ENCODE measurements at regions not wholly inside any gene's neighbourhood (a gene's known extent, or its start where the extent isn't known, plus 50 kb on each side); places are given as distances from the start of the nearest gene placed in this dataset.

DNA sequence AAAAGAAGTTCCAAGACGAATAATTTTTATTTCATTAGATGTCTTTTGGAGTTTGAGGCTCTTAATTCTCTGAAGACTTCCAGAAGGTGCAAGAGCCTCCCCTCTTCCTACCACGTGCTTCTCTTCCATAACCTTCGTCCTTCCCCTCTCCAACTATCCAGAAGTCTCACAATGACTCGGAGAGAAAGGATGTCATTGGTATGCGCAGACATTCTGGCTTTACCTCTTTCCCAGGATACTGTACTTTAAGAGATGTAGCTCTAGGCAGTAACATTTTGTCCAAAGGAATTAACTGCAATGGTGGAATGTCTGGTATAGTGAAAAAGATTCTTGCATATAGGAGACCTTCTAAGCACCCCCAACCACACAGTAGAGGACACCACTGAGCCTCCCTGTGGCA, 249.0 kb upstream of the OSR1 start:
- DNase-seq (ENCODE audit: low read depth): peak; percentile 70

DNA sequence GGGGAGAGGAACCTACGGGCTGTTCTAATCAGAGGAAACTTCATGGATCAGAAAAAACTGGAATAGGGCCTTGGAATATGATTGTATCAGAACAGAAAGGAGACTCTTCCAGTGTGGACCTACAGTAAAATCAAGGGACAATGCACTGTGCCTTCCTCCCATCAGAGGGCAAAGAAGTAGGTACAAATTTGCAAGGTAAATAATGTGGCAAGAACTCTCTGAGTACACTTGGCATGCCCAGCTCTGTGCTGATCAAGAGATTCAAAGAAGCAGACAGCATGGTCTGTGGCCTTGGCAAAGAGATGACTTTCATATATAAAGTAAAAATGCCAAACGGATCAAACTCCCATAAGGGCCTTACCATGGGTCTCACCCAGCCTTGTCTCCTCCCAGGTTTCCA, 242.6 kb upstream of the OSR1 start:
- DNase-seq (ENCODE audit: low read depth): no peak

DNA sequence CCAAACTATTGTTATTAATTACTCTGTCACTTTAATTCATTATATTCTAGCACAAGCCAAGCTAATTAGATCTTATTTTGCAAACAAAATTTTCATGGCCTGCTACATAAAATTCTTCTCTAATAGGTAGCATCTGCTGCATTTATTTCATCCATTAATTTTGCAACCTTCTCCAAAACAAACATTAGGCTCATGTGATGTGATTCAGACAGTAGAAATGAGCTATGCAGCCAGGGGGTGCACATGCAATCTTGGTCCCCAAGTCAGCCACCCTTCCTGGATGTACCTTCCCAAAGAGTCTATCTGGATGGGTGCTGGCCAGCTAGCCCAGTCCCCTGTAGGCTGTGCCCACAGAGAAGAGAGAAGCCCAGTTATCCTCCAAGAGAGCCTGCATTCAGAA, 242.1 kb upstream of the OSR1 start:
- no peak for DNase-seq (ENCODE audit: low read depth)

DNA sequence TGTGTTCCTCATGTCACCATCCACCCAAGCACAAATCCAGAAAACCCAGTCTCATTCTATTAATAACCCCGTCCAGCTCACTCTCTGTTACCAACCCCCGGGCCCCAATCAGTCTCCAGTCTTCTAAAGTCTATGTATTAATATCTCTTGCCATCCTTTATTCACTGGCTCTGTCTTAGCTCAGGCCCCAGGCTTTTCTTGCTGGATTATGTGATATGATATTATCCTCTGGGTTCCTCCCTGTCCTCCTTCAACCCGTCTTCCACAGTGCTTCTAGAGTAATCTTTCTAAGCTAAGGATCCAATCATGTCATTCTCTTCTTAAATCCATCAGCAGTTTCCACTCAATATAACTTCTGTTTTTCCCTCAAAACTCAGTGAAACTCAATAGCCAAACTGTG, 240.5 kb upstream of the OSR1 start:
- DNase-seq (ENCODE audit: low read depth): no peak

DNA sequence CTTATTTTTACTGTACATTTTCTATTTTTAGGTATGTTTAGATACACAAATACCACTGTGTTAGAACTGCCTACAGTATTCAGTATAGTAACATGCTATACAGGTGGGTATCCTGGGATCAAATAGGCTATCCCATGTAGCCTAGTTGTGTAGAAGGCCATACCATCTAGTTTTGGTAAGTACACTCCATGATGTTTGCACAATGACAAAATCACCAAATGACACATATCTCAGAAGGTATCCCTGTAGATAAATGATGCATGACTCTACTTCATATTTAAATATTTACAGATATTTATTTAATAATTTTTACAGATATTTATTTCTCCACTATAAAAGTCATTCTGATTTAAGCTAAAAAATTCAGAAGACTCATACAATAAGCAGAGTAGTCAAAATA, 233.8 kb upstream of the OSR1 start:
- DNase-seq (ENCODE audit: low read depth): no peak

DNA sequence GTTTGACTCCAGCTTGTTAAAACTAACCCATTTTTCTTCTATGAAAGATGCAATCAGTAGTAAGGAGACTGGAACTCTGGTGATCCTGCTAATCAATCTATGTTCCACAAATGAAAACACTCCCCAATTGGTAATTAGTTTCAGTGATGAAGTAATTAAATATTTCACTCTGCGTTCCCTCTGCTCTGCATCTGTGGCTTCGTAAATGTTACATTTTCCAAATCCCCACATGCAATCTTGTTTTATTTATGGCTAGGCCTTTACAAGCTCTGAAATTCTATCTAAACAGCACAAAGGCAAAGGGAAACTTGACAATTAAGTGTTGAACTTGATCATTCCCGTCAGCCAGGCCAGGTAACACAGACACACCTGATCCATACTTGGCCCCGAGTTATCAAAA, 231.4 kb upstream of the OSR1 start:
- no peak for DNase-seq (ENCODE audit: low read depth)

DNA sequence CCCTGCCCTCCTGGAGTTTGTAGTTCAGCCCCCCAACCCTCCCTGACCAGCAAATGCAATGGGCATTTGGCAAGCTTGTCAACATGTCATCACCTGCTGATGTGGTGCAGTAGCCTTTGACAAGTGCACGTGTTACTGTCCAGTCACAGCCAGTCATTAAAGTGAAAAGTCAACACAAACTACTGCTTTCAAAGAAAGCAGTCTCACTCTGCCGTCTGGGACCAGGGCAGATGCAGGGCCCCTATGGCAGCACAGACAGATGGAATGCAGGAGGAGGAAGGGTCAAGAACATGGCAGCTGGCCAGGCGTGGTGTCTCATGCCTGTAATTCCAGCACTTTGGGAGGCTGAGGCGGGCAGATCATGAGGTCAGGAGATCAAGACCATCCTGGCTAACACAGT, 222.4 kb upstream of the OSR1 start:
- DNase-seq (ENCODE audit: low read depth): peak; percentile 78

DNA sequence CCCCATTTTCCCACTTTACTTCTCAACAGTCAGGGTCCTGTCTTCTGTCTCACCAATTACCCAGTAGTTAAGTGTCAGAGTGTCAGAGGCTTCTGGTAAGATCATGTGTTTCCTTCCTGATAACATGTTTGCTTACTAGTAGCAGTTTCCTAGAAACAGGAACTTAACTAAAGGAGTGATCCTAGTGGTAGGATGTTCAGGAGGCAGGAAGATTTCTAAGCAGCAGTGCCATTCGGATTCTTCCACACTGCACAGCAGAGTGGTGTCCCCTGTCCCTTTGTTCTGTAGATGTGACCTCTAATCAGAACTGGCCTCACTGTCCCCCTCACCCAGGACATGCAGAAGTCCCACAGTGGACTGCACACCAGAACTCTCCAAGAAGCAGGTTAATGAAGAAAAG, 221.8 kb upstream of the OSR1 start:
- DNase-seq (ENCODE audit: low read depth): no peak

DNA sequence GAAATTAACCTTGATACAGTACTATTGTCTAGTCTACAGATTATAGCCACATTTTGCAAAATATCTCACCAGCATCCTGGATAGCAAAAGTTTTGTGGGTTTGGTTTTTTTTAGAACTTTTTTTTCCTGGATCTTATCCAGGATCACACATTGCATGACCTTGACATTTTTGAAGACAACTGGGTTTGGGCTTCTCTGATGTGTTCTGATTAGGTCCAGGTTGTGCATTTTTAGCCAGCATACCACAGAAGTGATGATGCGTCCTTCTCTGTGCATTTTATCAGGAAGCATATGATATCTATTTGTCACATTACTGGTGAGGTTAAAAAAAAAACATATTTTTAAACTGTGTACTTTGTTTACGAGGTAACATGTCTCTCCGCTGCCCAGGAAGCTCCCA, 221.0 kb upstream of the OSR1 start:
- DNase-seq (ENCODE audit: low read depth): peak; percentile 71

DNA sequence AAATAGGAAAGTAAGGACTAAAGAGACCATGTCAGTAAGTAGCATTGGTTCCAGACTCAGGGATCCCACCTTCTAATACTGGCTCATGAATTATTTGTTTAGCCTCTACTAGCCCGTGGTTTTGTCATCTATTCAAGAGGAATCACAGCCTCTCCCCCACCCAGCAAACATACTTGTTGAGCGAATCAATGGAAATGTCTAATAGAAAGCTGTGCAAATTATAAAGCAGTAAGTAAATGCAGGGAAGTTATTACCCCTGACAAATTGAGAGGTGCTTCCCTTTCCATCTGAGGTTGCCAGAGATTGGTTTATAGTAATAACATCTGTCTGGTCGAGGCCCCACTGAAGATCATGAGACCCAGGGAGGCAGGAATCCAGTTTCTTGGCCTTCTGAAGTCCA, 219.3 kb upstream of the OSR1 start:
- peak; percentile 30 for DNase-seq (ENCODE audit: low read depth)

DNA sequence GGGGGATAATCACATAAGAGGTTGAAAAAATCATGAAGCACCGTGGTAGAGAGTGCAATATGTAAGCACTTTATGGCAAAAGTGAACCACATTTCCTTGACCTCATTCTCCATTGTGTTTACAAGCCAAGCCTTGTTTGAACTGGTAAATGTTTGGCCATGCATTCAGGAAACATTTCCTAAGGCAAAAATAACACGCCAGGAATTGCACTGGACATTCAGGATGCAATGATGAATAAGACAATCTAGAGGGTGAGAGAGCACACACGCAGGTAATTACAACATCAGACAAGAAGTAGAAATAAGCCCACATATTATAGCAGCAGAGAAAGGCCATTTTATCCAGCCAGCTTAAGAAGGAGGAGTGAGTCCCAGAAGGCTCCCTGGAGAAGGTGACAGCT, 218.0 kb upstream of the OSR1 start:
- DNase-seq (ENCODE audit: low read depth): peak; percentile 54

DNA sequence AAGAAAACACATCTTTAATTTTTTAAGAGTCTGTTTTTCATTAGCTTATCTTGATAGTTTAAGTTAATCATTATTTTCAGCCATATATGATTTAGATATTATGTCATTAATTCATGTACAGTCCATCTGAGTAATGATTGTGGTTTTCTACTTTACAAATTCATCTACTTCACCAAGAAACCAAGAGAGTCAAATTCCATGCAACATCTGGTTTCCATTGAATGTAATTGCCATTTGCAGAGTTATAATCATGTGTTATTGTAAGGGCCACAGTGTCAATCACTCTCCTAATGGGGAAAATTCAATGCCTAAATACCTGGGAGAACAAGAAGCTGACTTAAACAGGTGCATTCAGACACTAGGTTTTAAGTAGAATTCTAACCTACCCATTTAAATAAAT, 217.2 kb upstream of the OSR1 start:
- DNase-seq (ENCODE audit: low read depth): peak; percentile 75

DNA sequence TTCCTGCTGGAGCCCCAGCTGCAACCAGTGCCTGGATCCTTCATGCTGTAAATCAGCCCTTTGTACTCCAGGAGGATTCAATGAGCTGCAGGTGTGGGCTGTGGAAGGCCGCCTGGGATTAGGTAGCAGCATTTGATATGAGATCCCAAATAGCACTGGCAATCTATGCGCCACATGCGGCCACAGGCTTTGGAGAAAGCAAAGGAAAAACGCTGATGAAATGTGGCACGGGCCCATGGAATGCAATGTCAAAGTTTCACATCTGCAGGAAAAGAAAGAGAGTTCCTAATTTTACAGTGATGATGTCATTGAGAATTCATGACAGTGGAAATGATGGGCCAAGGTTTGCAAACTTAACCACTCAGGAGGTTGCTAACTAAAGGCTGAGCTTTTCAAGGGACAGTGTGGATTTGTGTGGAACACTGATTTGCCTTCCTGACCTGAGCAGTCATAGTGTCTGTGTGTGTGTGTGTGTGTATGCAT, 216.4 kb upstream of the OSR1 start:
- DNase-seq (ENCODE audit: low read depth): peak; percentile 91

DNA sequence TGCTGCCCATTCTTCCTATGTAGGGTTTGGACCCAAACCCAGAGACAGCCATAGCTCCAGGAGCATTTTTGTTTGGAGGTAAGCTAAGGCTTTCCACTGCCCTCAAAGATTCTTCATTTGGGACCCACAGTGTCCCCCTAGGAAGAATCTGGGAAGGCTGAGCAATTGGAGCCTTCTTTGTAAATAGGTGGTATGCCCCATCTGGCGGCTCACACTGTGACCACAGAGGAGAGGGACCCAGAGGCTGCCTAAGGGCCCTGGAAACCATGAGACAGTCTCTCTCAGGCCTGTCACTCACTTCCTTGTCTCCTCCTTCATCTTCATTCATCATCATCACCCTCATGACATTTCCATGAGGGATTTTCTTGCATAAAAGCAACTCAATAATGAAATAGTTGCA, 215.4 kb upstream of the OSR1 start:
- peak; percentile 48 for DNase-seq (ENCODE audit: low read depth)

DNA sequence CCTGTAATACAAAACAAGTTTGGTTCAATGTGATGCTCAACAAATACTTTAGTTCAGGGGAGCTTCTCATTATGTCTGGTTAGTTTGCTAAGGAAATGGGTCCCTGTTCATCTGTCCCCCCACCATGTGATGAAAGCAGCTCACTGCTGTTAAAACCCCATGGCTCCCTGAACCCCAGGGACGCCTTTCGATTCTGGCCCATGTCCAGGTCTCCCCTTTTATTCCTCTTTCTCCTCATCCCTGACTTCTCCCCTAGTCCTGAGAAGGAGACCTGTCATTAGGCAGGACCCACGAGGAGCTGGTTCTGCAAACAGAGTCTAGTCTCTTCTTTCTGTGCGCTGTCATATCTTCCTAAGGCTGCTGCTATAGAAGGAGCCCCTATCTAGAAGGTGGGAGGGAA, 213.3 kb upstream of the OSR1 start:
- DNase-seq (ENCODE audit: low read depth): no peak

DNA sequence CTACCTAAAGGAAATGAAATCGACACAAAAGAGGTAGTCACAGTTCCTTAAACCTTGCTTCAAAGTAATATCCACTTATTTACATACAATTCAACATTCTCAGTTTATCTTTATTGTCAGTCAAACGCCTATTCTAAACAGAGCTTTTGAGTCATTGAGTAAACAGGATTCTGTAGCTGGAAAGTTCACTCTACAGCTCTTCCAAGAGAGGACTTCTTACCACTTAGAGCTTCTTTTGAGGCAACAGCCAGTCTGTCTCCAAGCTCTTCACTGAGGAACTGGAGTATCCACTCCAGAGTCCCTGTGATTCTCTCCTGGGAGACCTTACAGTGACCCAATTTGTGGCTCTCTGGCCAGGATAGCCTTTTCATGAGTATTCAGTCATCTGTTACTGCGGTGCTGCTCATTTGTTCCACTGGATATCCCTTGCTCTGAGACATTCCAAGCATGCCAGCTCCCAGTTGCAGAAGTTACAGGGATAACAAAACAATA, 210.9 kb upstream of the OSR1 start:
- DNase-seq (ENCODE audit: low read depth): no peak

DNA sequence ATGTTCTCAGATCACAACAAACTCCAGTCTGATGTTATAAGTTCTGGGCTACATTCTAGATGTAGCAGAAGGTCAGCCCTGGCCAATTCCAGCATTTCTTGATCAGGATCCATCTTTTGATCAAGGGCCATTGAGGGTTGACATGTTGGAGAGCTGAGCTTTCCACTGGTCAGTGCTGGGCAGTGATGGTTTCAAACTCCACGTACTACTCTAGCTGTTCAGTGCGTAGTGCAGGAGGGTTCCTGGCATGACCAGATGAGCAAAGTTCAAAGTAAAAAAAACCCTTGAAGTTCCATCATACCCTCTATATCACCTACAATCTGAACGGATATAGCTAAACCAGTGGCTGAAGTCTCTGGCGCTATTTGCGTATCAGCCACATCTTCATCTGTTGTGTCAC, 210.4 kb upstream of the OSR1 start:
- DNase-seq (ENCODE audit: low read depth): no peak

DNA sequence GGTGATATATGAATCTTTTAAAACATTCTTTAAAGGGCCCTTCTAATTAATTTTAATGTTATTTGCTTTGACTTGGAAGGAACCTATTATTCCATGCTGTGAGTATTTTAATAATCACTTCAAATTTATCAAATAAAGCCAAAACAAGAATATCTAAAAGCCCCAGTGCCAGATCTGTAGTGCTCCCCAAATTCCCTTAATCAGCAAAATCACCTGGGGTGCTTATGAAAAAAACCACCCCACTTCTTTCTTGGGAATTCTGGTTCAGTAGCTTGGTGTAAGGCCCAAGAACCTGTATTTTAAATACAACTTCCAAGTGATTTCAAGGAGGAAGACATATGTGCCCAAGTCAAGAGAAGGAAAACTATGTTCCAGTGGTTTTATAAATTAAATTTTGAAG, 202.4 kb upstream of the OSR1 start:
- DNase-seq (ENCODE audit: low read depth): no peak

DNA sequence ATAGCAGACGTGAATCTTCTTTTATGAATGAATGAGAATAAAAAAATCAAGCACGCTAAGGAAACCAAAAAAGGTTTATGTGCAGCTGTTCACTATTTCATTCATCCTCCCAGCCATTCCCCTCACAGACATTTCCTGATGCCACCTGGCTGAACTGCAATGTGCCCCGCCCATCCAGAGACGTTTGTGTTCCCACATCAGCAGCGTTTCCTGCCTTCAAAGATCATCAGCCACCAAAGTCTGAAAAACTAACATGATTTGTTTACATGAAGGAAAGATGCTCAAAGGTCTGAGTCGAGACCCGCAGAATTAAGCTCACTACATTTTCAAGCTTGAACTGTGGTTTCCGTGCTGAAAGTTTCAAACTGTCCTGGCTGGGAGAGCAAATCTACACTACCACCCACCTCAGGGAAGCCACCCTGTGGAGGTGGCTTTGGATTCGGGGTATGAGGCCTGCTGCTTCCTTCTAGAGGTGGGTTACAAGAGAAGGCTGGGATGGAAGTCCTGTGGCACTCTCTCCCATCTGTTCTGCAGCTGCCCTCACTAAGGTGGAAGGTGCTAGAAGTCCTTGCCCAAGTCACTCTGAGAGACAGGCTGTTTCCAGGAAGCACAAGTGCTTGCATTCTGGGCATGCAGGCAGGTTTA, 201.3 kb upstream of the OSR1 start:
- DNase-seq (ENCODE audit: low read depth): no peak

DNA sequence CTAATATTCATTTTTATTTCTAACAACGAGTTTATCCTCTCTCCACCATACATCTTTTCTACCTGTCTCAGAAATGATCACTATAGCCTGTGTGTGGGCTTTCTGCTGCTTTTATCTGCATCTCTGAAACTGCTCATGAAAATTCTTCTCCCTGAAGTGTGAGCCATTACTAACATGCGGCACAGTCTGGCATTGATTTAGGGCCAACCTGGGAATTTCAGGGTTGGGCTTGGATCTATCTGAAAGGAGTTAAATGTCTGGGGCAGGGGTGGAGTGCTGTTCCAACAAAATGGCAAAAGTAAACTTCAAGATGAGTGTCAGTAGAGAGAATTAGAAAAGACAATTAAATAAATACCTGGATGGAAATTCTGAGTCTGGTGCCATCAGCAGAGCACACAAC, 198.2 kb upstream of the OSR1 start:
- DNase-seq (ENCODE audit: low read depth): no peak

DNA sequence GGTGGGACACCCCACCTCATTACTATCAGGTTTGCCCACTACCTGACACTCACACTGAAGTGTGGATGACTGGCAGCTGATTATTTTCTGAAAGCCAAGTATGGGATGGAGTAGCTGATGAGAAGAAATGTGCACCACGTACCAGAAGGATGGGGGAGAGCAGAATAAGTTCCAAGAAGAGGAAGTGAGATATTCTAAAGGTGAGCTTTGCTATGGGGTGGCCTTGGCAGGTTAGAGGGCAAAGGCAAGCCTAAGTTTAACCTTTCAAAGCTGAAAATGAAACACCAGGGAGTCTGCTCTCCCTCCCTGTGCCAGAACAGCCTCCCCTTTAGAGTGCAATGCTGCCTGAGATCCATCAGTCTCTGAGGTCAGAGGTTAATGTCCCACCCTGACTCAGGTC, 196.1 kb upstream of the OSR1 start:
- no peak for DNase-seq (ENCODE audit: low read depth)

DNA sequence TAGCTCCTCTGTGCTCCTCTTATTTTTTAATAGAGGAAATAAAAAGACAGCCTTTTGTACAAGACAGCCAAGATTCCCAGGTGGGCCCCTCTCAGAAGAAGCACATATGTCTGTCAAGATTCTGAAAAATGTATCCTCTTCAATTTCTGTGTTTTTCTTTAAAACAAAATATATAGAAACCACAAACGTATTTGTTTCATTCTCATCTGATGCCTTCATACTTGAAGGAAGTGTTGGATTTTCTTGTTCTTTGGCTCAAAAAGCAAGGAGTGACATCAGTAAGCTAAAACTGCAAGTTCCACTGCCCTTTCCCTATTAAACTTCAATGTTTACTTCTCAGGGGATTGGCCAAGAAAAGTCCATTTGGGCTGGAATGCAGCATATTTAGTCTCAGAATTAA, 193.8 kb upstream of the OSR1 start:
- no peak for DNase-seq (ENCODE audit: low read depth)

DNA sequence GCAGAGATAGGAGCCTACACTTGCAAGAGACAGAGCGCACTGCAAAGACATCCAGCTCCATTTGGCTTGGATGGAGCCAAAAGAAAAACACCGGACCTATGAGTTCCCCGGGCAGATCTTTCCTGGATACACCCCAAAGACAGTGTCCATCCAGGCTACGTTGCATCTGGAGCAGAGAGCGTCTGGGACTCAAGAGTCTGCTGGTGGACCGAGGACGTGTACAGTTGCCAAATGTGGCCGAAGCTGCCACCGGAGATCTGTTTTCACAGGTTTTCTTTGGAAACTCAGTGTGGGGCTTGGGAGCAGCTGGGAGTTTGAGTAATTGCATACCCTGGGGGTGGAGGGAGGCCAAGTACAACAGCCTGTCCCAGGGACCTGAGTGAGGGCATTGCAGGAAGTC, 192.3 kb upstream of the OSR1 start:
- no peak for DNase-seq (ENCODE audit: low read depth)

DNA sequence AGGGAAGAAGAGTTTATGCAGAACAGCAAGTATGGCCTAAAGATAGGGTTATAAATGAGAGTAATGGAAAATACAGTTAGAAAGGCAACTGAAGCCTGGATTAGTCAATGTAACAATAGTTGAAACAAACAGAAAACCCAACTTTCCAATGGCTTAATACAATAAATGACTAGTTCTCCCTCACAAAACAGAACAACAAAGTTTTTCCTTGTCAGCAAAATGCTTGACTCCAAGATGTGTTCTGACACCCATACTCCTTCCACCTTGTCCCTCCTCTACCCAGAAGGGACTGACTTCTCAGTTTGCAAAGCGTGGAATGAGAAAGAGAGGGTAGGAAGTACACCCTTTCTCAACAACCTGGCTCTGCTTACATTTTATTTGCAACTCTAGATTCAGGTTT, 191.4 kb upstream of the OSR1 start:
- DNase-seq (ENCODE audit: low read depth): no peak

Measured in RPMI7951 (cell line).